Heart left ventricle (tissue), 13 donors: ENCODE measurements at regions not wholly inside any gene's neighbourhood (a gene's known extent, or its start where the extent isn't known, plus 50 kb on each side); places are given as distances from the start of the nearest gene placed in this dataset.

Experiments used
- POLR2A ChIP-seq, 2 donors: fragments of 450-650 bp; IDR thresholded peaks; one replicate each; pipeline ENCODE4 v1.6.1; 2017; ENCODE audit warnings: antibody characterized with exemption in 2 of 2, mild to moderate bottlenecking in 2 of 2, moderate library complexity in 2 of 2
- TF ChIP-seq, protein P1 (sequence below), 12 donors: fragments of 200-600 bp; sonication (generic) in 4 of 12; IDR thresholded peaks; one replicate each; pipeline versions ENCODE4 v1.5.0 to v1.8.0; 2018 to 2022; ENCODE audit warnings: antibody characterized with exemption in 12 of 12, mild to moderate bottlenecking in 5 of 12
- donor health status: ischemic (EF 13 %, LVEDD 7.1; RV severe dilation, severe dysfunction).
- donor health status: DM: no; HTN: yes; CAD: no.
- donor health status: DM: no; HTN: no; CAD: no.
- donor health status: ischemic (EF 25% LVEDD 6.9; RV normal size, moderate dysfunction).
- donor health status: ischemic (EF 25% LVEDD 5.7; RV mildly dilated, moderate dysfunction).
- donor health status: ischemic (EF 35%, LVEDD 5.7; RV mildly dilated, moderate dysfunction).
- donor health status: nonischemic (EF 11% LVEDD 7.7; RV severe dilation, severe dysfunction).
- donor health status: DM: yes; HTN: yes; CAD: no.
- donor health status: PGD.
- donor health status: ischemic (EF 29% LVEDD 5.4; RV normal size, mild dysfunction).
- donor health status: nonischemic (EF 23%, LVEDD 6.1; RV moderate dilation, normal function).

- TF ChIP-seq, protein P1, sequence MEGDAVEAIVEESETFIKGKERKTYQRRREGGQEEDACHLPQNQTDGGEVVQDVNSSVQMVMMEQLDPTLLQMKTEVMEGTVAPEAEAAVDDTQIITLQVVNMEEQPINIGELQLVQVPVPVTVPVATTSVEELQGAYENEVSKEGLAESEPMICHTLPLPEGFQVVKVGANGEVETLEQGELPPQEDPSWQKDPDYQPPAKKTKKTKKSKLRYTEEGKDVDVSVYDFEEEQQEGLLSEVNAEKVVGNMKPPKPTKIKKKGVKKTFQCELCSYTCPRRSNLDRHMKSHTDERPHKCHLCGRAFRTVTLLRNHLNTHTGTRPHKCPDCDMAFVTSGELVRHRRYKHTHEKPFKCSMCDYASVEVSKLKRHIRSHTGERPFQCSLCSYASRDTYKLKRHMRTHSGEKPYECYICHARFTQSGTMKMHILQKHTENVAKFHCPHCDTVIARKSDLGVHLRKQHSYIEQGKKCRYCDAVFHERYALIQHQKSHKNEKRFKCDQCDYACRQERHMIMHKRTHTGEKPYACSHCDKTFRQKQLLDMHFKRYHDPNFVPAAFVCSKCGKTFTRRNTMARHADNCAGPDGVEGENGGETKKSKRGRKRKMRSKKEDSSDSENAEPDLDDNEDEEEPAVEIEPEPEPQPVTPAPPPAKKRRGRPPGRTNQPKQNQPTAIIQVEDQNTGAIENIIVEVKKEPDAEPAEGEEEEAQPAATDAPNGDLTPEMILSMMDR (IDR thresholded peaks at IDR 0.05): no peak
- no peak for TF ChIP-seq POLR2A (IDR thresholded peaks at IDR 0.05)
Measured at GRCh38 chr11:105260976-105261375, 121.4 kb upstream of the CARD18 start.
